Gastroesophageal sphincter (tissue), 4 donors: ENCODE measurements at regions not wholly inside any gene's neighbourhood (a gene's known extent, or its start where the extent isn't known, plus 50 kb on each side); places are given as distances from the start of the nearest gene placed in this dataset.

Experiments used
- ATAC-seq: fragments of 150-250 bp; one replicate; pipeline ENCODE4 v1.9.1; 2016; ENCODE audit warnings: mild to moderate bottlenecking, moderate library complexity
- H3K27ac ChIP-seq, 4 donors: fragments of 200-600 bp; sonication (generic) in 3 of 4; 1 replicate in 3 of 4; 2 replicates in 1 of 4; pipeline ENCODE4 v1.5.1; 2016 to 2019
- H3K27me3 ChIP-seq: fragments of 200-600 bp; sonication (generic); one replicate; pipeline ENCODE4 v1.5.1; 2019
- H3K36me3 ChIP-seq, 2 donors: fragments of 200-600 bp; sonication (generic); one replicate each; pipeline ENCODE4 v1.5.1; 2019; ENCODE audit warnings: control low read depth in 1 of 2
- H3K4me1 ChIP-seq, 3 donors: fragments of 200-600 bp; sonication (generic); 1 replicate in 2 of 3; 2 replicates in 1 of 3; pipeline ENCODE4 v1.5.1; 2016 to 2019; ENCODE audit warnings: control low read depth in 2 of 3
- H3K4me3 ChIP-seq, 2 donors: fragments of 200-600 bp; sonication (generic); one replicate each; pipeline ENCODE4 v1.5.1; 2019; ENCODE audit warnings: mild to moderate bottlenecking in 1 of 2, moderate library complexity in 1 of 2
- H3K9me3 ChIP-seq, 3 donors: fragments of 200-600 bp; sonication (generic); one replicate each; pipeline ENCODE4 v1.5.1; 2017 to 2019; ENCODE audit warnings: control low read depth in 2 of 3
- CTCF ChIP-seq, 4 experiments: fragments of 200-600 bp in 2 of 4; fragments of 450-650 bp in 2 of 4; sonication (generic) in 1 of 4; IDR thresholded peaks; one replicate each; pipeline ENCODE4 v1.5.1; 2017 to 2019; ENCODE audit warnings: antibody characterized with exemption in 4 of 4, mild to moderate bottlenecking in 2 of 4, moderate library complexity in 2 of 4
- EP300 ChIP-seq: sonication (generic); formaldehyde crosslinking; IDR thresholded peaks from one replicate; pipeline ENCODE4 v1.6.1; 2017; ENCODE audit warnings: antibody characterized with exemption, mild to moderate bottlenecking
- POLR2A ChIP-seq, 2 donors: fragments of 450-650 bp; IDR thresholded peaks; one replicate each; pipeline ENCODE4 v1.6.1; 2017; ENCODE audit warnings: antibody characterized with exemption in 2 of 2, mild to moderate bottlenecking in 2 of 2, moderate library complexity in 1 of 2
- POLR2AphosphoS5 ChIP-seq: sonication (generic); formaldehyde crosslinking; IDR thresholded peaks from one replicate; pipeline ENCODE4 v1.6.1; 2017; ENCODE audit warnings: antibody characterized with exemption
- WGBS, 2 donors: methylation state at CpG; one replicate each; pipeline ENCODE4 v1.1.5; 2018; ENCODE audit warnings: low coverage in 1 of 2; 5-methylcytosine and 5-hydroxymethylcytosine counted together

- no peak for ATAC-seq
- TF ChIP-seq CTCF (IDR thresholded peaks at IDR 0.05) (no peak), POLR2A (IDR thresholded peaks at IDR 0.05) (no peak), POLR2AphosphoS5 (no peak), EP300 (no peak)
Observed at GRCh38 chr18:34357944-34358580, 133.3 kb upstream of the NOL4 start.

GRCh38 chr18:34358923-34359322 is 134.2 kb upstream of the NOL4 start:
- ATAC-seq = no peak

More at GRCh38 chr18:34357944-34358580, 133.3 kb upstream of the NOL4 start:
- WGBS, 2 donors = 80 to 92% methylated on average over 5 of the region's 5 CpGs
- no peak overlapping the region for H3K4me3 ChIP-seq
- H3K9me3 ChIP-seq = no peaks in the 10 kb centered on the region
- no peaks in the 10 kb centered on the region for H3K27me3 ChIP-seq
- no peaks in the 10 kb centered on the region for H3K4me1 ChIP-seq
- H3K36me3 ChIP-seq = no peaks in the 10 kb centered on the region
- no peak overlapping the region for H3K27ac ChIP-seq

GRCh38 chr18:34364699-34365098 is 140.0 kb upstream of the NOL4 start:
- Histone ChIP-seq H3K9me3 (no peaks in the 10 kb centered on the region), H3K27me3 (no peaks in the 10 kb centered on the region), H3K4me1 (no peaks in the 10 kb centered on the region), H3K27ac (no peak overlapping the region), H3K4me3 (no peak overlapping the region), H3K36me3 (no peaks in the 10 kb centered on the region)
- 58 to 62% methylated on average over 1 of the region's 1 CpG for WGBS, 2 donors
- TF ChIP-seq POLR2A (IDR thresholded peaks at IDR 0.05) (no peak), EP300 (no peak), POLR2AphosphoS5 (no peak), CTCF (IDR thresholded peaks at IDR 0.05) (no peak)
- no peak for ATAC-seq

More at GRCh38 chr18:34358923-34359322, 134.2 kb upstream of the NOL4 start:
- H3K36me3 ChIP-seq = no peaks in the 10 kb centered on the region
- H3K27me3 ChIP-seq = no peaks in the 10 kb centered on the region
- WGBS, 2 donors = 85% methylated on average over 2 of the region's 2 CpGs; no CpG with 5 or more reads in 1 of the 2 donors
- H3K4me1 ChIP-seq = no peaks in the 10 kb centered on the region
- H3K27ac ChIP-seq = no peak overlapping the region
- no peak overlapping the region for H3K4me3 ChIP-seq
- TF ChIP-seq POLR2A (IDR thresholded peaks at IDR 0.05) (no peak), CTCF (IDR thresholded peaks at IDR 0.05) (no peak), EP300 (no peak), POLR2AphosphoS5 (no peak)
- H3K9me3 ChIP-seq = no peaks in the 10 kb centered on the region

GRCh38 chr18:34370704-34371395 is 146.1 kb upstream of the NOL4 start:
- Histone ChIP-seq H3K36me3 (no peaks in the 10 kb centered on the region), H3K4me3 (no peak overlapping the region), H3K4me1 (no peaks in the 10 kb centered on the region), H3K27me3 (no peaks in the 10 kb centered on the region), H3K9me3 (no peaks in the 10 kb centered on the region), H3K27ac (no peak overlapping the region)
- no peak for ATAC-seq
- TF ChIP-seq CTCF (IDR thresholded peaks at IDR 0.05) (no peak), POLR2AphosphoS5 (no peak), POLR2A (IDR thresholded peaks at IDR 0.05) (no peak), EP300 (no peak)
- 43 to 72% methylated on average over 3 of the region's 3 CpGs for WGBS, 2 donors

GRCh38 chr18:34380326-34380725 is 155.6 kb upstream of the NOL4 start:
- 71% methylated on average over 1 of the region's 1 CpG for WGBS, 2 donors
- H3K27me3 ChIP-seq = no peaks in the 10 kb centered on the region
- no peaks in the 10 kb centered on the region for H3K36me3 ChIP-seq
- TF ChIP-seq POLR2AphosphoS5 (no peak), CTCF (IDR thresholded peaks at IDR 0.05) (no peak), EP300 (no peak), POLR2A (IDR thresholded peaks at IDR 0.05) (no peak)
- no peak overlapping the region for H3K27ac ChIP-seq
- H3K4me3 ChIP-seq = no peak overlapping the region
- no peak for ATAC-seq
- H3K9me3 ChIP-seq = no peaks in the 10 kb centered on the region
- H3K4me1 ChIP-seq = no peaks in the 10 kb centered on the region
